ENCODE measurements at regions not wholly inside any gene's neighbourhood (a gene's known extent, or its start where the extent isn't known, plus 50 kb on each side); places are given as distances from the start of the nearest gene placed in this dataset.

- no peak for TF ChIP-seq CTCF (IDR thresholded peaks at IDR 0.05; ENCODE audit: extremely low read depth in 1 of 2, insufficient read depth in 1 of 2, low read depth in 1 of 2, low read length in 2 of 2)
- no peak for TF ChIP-seq POLR2AphosphoS5 (IDR thresholded peaks at IDR 0.05; ENCODE audit: insufficient read depth, low read depth, low read length)
- no peak for TF ChIP-seq EZH2 (IDR thresholded peaks at IDR 0.05; ENCODE audit: borderline replicate concordance, low read depth, low read length, severe bottlenecking)
- no peak for TF ChIP-seq POLR2A (IDR thresholded peaks at IDR 0.05; ENCODE audit: low read depth, low read length)
- no peak for TF ChIP-seq MYC (IDR thresholded peaks at IDR 0.05; ENCODE audit: low read depth, low read length)
- no peak for TF ChIP-seq JUN (IDR thresholded peaks at IDR 0.05; ENCODE audit: borderline replicate concordance, insufficient read depth, insufficient read length, low read depth)
- no peak for TF ChIP-seq FOS (IDR thresholded peaks at IDR 0.05; ENCODE audit: borderline replicate concordance, insufficient read depth, low read length)
- TF ChIP-seq MAX (IDR thresholded peaks at IDR 0.05; ENCODE audit: insufficient read depth, insufficient read length): no peak
- no peak for TF ChIP-seq GATA2 (IDR thresholded peaks at IDR 0.05; ENCODE audit: insufficient read depth, insufficient read length, low read depth, low read length)
Observed at GRCh38 chr16:51272420-51272819, 121.3 kb upstream of the SALL1 start.

Measured in endothelial cell of umbilical vein (primary cell).